WTC11 (cell line): ENCODE measurements at regions not wholly inside any gene's neighbourhood (a gene's known extent, or its start where the extent isn't known, plus 50 kb on each side); places are given as distances from the start of the nearest gene placed in this dataset.

ENCODE experiments used
- ATAC-seq: fragments of 200-7000 bp; cut with Tn5 transposase; 2 replicates; pipeline ENCODE4 v1.10.0; 2021; ENCODE audit warnings: mild to moderate bottlenecking, moderate library complexity
- CTCF ChIA-PET: fragments of 300-600 bp; sonication (Branson Sonifier 250); formaldehyde crosslinking; loops from one replicate; lab custom pipeline; 2021; ENCODE audit warnings: antibody characterized with exemption; lab: Charles Lee
- POLR2A ChIA-PET: fragments of 350-600 bp; sonication (Branson Sonifier 250); formaldehyde crosslinking; loops from one replicate; lab custom pipeline; 2021; ENCODE audit warnings: antibody characterized with exemption; lab: Charles Lee
- DNase-seq: peaks from one replicate; pipeline ENCODE4 v3.0.0; 2021; ENCODE audit warnings: low spot score
- H3K27ac Mint-ChIP-seq: 2 replicates; pipeline ENCODE4 v1.8.0; 2021; ENCODE audit warnings: mixed read lengths
- H3K27me3 Mint-ChIP-seq: 2 replicates; pipeline ENCODE4 v1.8.0; 2021; ENCODE audit warnings: low read depth, mild to moderate bottlenecking, moderate library complexity, mixed read lengths
- H3K36me3 Mint-ChIP-seq: 2 replicates; pipeline ENCODE4 v1.8.0; 2021; ENCODE audit warnings: mixed read lengths
- H3K4me1 Mint-ChIP-seq: 2 replicates; pipeline ENCODE4 v1.8.0; 2022; ENCODE audit warnings: mixed read lengths
- H3K4me3 Mint-ChIP-seq: 2 replicates; pipeline ENCODE4 v1.8.0; 2021; ENCODE audit warnings: mild to moderate bottlenecking, moderate library complexity, mixed read lengths
- H3K9me3 Mint-ChIP-seq: 2 replicates; pipeline ENCODE4 v1.8.0; 2021; ENCODE audit warnings: mixed read lengths
- CREB1 ChIP-seq: sonication (generic); formaldehyde crosslinking; IDR thresholded peaks from 2 replicates; pipeline ENCODE4 v1.8.0; 2023; ENCODE audit warnings: mild to moderate bottlenecking, missing genetic modification reagents
- EMX1 ChIP-seq: fragments of 250-450 bp; sonication (Bioruptor Pico); IDR thresholded peaks from 2 replicates; pipeline ENCODE4 v1.8.0; 2021; ENCODE audit warnings: mild to moderate bottlenecking
- FOXK1 ChIP-seq: sonication (generic); formaldehyde crosslinking; IDR thresholded peaks from 2 replicates; pipeline ENCODE4 v1.8.0; 2022; ENCODE audit warnings: mild to moderate bottlenecking, moderate library complexity, missing genetic modification reagents
- FOXP1 ChIP-seq: sonication (generic); formaldehyde crosslinking; IDR thresholded peaks from 2 replicates; pipeline ENCODE4 v1.8.0; 2022; ENCODE audit warnings: missing genetic modification reagents, mild to moderate bottlenecking, moderate library complexity, borderline replicate concordance
- GRHL2 ChIP-seq: fragments of 250-450 bp; sonication (Bioruptor Pico); IDR thresholded peaks from 2 replicates; pipeline ENCODE4 v1.8.0; 2022; ENCODE audit warnings: mild to moderate bottlenecking, moderate library complexity; ENCODE audit not compliant: insufficient replicate concordance, severe bottlenecking
- GTF2I ChIP-seq: fragments of 250-450 bp; sonication (Bioruptor Pico); conservative IDR thresholded peaks from 2 replicates; pipeline ENCODE4 v1.4.0; 2021; ENCODE audit warnings: mild to moderate bottlenecking
- NFATC4 ChIP-seq: fragments of 250-450 bp; sonication (Bioruptor Pico); IDR thresholded peaks from 2 replicates; pipeline ENCODE4 v1.9.0; 2021; ENCODE audit warnings: mild to moderate bottlenecking
- PRRX2 ChIP-seq: fragments of 250-450 bp; sonication (Bioruptor Pico); IDR thresholded peaks from 2 replicates; pipeline ENCODE4 v1.8.0; 2021; ENCODE audit warnings: mild to moderate bottlenecking
- ZBTB21 ChIP-seq: sonication (generic); formaldehyde crosslinking; IDR thresholded peaks from 2 replicates; pipeline ENCODE4 v1.8.1; 2023; ENCODE audit warnings: mild to moderate bottlenecking, missing genetic modification reagents, borderline replicate concordance
- ZBTB43 ChIP-seq: sonication (generic); formaldehyde crosslinking; IDR thresholded peaks from 2 replicates; pipeline ENCODE4 v1.8.1; 2023; ENCODE audit warnings: mild to moderate bottlenecking, missing genetic modification reagents
- ZNF121 ChIP-seq: sonication (generic); formaldehyde crosslinking; IDR thresholded peaks from 2 replicates; pipeline ENCODE4 v1.8.0; 2023; ENCODE audit warnings: missing genetic modification reagents
- ZNF416 ChIP-seq: fragments of 250-450 bp; sonication (Bioruptor Pico); IDR thresholded peaks from 2 replicates; pipeline ENCODE4 v1.9.0; 2021; ENCODE audit warnings: mild to moderate bottlenecking, inconsistent platforms
- ZSCAN18 ChIP-seq: fragments of 250-450 bp; sonication (Bioruptor Pico); IDR thresholded peaks from 2 replicates; pipeline ENCODE4 v2.1.2; 2022; ENCODE audit warnings: mild to moderate bottlenecking, moderate library complexity
- TF ChIP-seq, protein P1 (sequence below): sonication (generic); formaldehyde crosslinking; IDR thresholded peaks from 2 replicates; pipeline ENCODE4 v1.8.0; 2023; ENCODE audit warnings: missing genetic modification reagents, mild to moderate bottlenecking, borderline replicate concordance
- TF ChIP-seq, protein P2 (sequence below): fragments of 250-450 bp; sonication (Bioruptor Pico); IDR thresholded peaks from 2 replicates; pipeline ENCODE4 v1.9.0; 2021; ENCODE audit warnings: mild to moderate bottlenecking

GRCh38 chr21:24208562-24209260 is 1398.6 kb downstream of the MRPL39 start (continued):
- TF ChIP-seq ZBTB43 (no peak), CREB1 (CRISPR knock-in tag) (no peak), ZSCAN18 (no peak), ZNF121 (CRISPR knock-in tag) (no peak), NFATC4 (no peak)
- TF ChIP-seq, protein P1, sequence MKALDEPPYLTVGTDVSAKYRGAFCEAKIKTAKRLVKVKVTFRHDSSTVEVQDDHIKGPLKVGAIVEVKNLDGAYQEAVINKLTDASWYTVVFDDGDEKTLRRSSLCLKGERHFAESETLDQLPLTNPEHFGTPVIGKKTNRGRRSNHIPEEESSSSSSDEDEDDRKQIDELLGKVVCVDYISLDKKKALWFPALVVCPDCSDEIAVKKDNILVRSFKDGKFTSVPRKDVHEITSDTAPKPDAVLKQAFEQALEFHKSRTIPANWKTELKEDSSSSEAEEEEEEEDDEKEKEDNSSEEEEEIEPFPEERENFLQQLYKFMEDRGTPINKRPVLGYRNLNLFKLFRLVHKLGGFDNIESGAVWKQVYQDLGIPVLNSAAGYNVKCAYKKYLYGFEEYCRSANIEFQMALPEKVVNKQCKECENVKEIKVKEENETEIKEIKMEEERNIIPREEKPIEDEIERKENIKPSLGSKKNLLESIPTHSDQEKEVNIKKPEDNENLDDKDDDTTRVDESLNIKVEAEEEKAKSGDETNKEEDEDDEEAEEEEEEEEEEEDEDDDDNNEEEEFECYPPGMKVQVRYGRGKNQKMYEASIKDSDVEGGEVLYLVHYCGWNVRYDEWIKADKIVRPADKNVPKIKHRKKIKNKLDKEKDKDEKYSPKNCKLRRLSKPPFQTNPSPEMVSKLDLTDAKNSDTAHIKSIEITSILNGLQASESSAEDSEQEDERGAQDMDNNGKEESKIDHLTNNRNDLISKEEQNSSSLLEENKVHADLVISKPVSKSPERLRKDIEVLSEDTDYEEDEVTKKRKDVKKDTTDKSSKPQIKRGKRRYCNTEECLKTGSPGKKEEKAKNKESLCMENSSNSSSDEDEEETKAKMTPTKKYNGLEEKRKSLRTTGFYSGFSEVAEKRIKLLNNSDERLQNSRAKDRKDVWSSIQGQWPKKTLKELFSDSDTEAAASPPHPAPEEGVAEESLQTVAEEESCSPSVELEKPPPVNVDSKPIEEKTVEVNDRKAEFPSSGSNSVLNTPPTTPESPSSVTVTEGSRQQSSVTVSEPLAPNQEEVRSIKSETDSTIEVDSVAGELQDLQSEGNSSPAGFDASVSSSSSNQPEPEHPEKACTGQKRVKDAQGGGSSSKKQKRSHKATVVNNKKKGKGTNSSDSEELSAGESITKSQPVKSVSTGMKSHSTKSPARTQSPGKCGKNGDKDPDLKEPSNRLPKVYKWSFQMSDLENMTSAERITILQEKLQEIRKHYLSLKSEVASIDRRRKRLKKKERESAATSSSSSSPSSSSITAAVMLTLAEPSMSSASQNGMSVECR (CRISPR knock-in tag): no peak

- CTCF ChIA-PET: no interaction called here
- Mint-ChIP-seq H3K27me3 (peaks cover 4% of the 10 kb centered on the region), H3K4me3 (no peak overlapping the region), H3K27ac (no peak overlapping the region), H3K9me3 (peaks cover 50% of the 10 kb centered on the region), H3K4me1 (no peaks in the 10 kb centered on the region), H3K36me3 (peaks cover 25% of the 10 kb centered on the region)
- DNase-seq (no peak), ATAC-seq (no peak)
- POLR2A ChIA-PET: no interaction called here
- TF ChIP-seq FOXK1 (CRISPR knock-in tag) (no peak), FOXP1 (CRISPR knock-in tag) (no peak), EMX1 (CRISPR knock-in tag) (no peak)
These were observed 1402.0 kb downstream of the MRPL39 start for GRCh38 chr21:24205319-24205718.

- TF ChIP-seq GRHL2 (CRISPR knock-in tag): no peak
- TF ChIP-seq, protein P2, sequence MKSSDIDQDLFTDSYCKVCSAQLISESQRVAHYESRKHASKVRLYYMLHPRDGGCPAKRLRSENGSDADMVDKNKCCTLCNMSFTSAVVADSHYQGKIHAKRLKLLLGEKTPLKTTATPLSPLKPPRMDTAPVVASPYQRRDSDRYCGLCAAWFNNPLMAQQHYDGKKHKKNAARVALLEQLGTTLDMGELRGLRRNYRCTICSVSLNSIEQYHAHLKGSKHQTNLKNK (CRISPR knock-in tag): no peak
- TF ChIP-seq ZBTB21 (CRISPR knock-in tag): no peak
- TF ChIP-seq ZNF416 (CRISPR knock-in tag): no peak
- no peak for TF ChIP-seq FOXP1 (CRISPR knock-in tag)
- no peak for TF ChIP-seq GTF2I (CRISPR knock-in tag)
- no peak for TF ChIP-seq PRRX2 (CRISPR knock-in tag)
- TF ChIP-seq, all 79 proteins: peak for 0
- Mint-ChIP-seq H3K27me3 (peaks cover 2% of the 10 kb centered on the region), H3K4me1 (no peaks in the 10 kb centered on the region), H3K36me3 (peaks cover 22% of the 10 kb centered on the region), H3K4me3 (no peak overlapping the region), H3K27ac (no peak overlapping the region), H3K9me3 (peaks cover 44% of the 10 kb centered on the region)
- ChIA-PET CTCF (no interaction called here), POLR2A (no interaction called here)
- ATAC-seq (no peak), DNase-seq (no peak)
These were observed 1402.6 kb downstream of the MRPL39 start for GRCh38 chr21:24204641-24205040.
